H7 (cell line): ENCODE measurements at regions not wholly inside any gene's neighbourhood (a gene's known extent, or its start where the extent isn't known, plus 50 kb on each side); places are given as distances from the start of the nearest gene placed in this dataset.

Experiments
- DNase-seq: peaks from one replicate; pipeline ENCODE4 v3.0.0; 2012
- H3K27me3 ChIP-seq: 2 replicates; pipeline ENCODE4 v1.6.0; 2011; ENCODE audit warnings: mild to moderate bottlenecking, low read length; ENCODE audit not compliant: control insufficient read depth, insufficient read depth
- H3K36me3 ChIP-seq: replicated peaks from 2 replicates; pipeline ENCODE4 v1.5.1; 2011; ENCODE audit warnings: low read length; ENCODE audit not compliant: control insufficient read depth, insufficient read depth
- H3K4me3 ChIP-seq: 2 replicates; pipeline ENCODE4 v1.5.1; 2011; ENCODE audit warnings: low read depth, mild to moderate bottlenecking, control low read depth, low read length, moderate library complexity; ENCODE audit not compliant: insufficient read depth

DNA sequence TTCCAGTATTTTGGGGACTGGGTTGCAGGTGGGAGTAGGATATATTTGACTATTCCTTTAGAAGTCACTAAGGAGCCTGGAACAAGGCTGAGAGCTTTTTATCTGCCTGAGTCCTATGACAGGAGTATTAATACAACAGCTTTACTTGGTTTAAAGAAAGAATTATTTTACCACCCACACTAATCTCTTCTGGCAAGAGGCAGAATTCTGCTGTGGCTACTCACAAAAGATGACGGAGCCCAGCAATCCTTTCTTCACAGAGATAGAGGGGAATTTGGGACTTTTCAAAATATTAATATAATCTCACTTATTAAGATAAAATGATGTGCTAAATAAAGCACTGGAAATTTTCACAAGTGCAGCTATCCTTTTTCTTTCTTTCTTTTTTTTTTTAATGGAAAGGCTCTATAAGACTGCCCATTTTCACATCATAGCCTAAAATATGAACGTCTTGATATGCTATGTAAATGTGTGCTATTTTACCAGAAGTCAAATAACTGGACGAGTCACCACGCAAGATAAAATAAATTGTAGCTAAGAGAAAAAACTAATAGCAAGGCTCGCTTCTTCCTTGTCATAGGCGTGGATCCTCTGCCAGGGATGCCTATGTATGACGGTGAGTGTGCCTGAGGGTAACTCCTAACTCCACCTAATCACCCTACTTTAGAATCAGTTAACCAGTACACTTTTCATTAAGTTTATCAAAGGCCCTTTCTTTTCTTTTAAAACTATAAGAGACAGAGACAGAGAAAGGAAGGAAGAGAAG is 76.3 kb downstream of the ZNF608 start:
- DNase-seq, result no peak
- Histone ChIP-seq H3K27me3 (no peaks in the 10 kb centered on the region), H3K4me3 (no peak overlapping the region), H3K36me3 (no peaks in the 10 kb centered on the region)

DNA sequence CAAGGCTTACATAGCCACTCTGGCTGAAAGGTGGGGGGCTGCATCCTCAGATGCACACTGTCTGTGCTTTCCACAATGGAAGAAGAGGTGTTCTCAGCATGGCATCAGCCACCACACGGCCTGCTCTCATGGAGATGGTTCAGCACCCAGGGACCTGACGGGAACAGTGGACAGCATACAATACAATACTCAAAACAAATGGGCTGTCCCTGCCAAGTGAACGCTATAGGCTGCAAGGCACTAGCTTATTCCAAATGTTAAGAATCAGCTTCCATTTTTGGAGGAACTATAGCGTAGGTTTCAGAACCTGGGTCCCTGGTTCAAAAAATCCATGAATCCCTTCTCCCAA is 77.2 kb downstream of the ZNF608 start:
- Histone ChIP-seq H3K36me3 (no peaks in the 10 kb centered on the region), H3K4me3 (no peak overlapping the region), H3K27me3 (no peaks in the 10 kb centered on the region)
- no peak for DNase-seq

DNA sequence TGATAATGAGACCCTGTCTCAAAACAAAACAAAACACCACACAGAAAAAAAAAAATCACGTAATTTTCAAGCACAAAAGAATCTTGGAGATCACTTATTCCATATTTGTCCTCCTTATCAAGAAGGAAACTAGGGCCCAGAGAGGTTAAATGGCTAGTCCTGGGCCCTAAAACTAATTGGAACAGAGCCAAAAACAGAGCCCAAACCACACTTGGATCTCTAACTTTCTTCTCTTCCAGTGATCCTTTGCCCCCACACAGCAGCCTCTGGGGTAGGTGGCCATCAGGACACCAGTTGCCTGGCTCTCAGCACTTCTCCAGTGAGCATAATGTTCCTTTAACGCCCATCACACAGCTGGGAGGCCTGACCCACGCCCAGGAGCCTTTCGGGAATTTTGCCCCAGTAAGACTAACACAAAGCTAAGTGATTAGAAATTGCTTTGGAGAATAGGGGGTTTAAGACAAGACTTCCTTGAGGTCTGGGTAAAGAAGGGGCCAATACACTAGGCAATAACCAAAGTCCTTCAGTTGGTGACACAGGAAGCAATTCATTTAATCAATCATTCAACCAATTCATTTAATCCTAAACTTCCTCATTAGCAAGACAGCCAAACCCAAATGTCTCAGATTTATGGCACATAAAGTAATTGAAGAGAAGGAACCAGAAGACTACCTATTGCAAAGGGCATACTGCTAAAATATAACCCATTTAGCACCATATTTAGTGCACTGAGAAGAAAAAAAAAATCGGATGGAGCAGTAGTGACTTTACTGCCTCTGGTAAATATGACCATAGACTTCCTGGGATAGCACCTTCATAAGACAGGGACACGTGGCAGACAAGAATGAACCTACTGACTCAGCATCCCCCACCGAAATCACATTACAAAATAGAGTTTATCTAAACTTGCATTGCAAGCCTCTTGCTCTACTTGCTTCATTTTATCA is 77.8 kb downstream of the ZNF608 start:
- Histone ChIP-seq H3K36me3 (no peaks in the 10 kb centered on the region), H3K4me3 (no peak overlapping the region), H3K27me3 (no peaks in the 10 kb centered on the region)
- DNase-seq, result no peak

DNA sequence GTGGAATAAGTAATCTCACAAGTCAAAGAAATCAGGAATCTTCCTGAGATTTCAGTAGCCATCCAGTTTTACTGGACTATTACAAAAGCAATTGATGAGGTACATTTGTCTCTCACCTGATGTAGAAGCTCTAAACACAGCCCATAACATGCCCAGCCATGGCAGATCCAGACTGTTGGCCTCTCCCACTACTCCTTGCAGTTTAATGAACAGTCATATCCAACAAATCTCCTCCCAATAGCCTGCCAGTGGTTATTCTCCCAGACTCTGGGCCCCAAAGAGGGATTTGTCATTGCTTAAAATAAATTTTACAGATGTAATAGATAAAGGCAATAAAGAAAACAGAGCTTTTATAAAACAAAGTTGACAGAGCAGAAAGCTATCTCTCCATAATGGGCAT is 80.8 kb downstream of the ZNF608 start:
- DNase-seq, result no peak
- no peak overlapping the region for H3K4me3 ChIP-seq
- no peaks in the 10 kb centered on the region for H3K27me3 ChIP-seq
- H3K36me3 ChIP-seq, result no peaks in the 10 kb centered on the region

DNA sequence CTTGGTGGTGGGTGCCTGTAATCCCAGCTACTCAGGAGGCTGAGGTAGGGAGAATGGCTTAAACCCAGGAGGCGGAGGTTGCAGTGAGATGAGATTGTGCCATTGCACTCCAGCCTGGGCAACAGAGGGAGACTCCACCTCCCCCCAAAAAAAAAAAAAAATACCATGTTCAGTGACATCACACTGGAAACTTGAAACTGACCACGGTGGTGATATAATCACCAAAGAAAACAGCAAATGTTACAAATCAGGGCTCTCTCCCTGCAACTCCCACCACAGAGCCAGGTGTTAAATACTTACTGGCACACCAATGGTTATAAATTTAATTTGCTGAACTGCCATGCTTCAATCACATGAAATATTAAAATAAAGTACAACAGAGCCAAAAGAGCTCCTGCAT is 81.4 kb downstream of the ZNF608 start:
- H3K36me3 ChIP-seq, result no peaks in the 10 kb centered on the region
- no peaks in the 10 kb centered on the region for H3K27me3 ChIP-seq
- no peak for DNase-seq
- no peak overlapping the region for H3K4me3 ChIP-seq

DNA sequence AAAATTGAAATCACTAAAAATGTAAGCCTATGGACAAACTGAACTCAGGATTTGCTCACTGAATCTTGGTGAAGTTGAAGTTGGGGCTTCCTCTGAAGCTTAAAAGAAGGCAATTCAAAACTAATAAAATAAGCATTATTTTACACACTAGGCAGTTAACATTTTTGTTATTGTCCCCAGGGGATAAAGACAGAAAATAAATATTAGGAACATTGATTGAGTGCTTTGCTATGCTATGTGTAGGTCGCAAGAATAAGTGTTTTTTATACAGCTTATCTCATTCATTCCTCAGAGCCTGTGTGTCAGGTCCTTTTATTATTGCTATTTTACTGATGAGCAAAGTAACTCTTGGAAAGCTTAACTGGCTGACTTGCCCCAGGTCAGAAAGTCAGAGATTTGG is 82.2 kb downstream of the ZNF608 start:
- H3K27me3 ChIP-seq, result no peaks in the 10 kb centered on the region
- H3K4me3 ChIP-seq, result no peak overlapping the region
- no peaks in the 10 kb centered on the region for H3K36me3 ChIP-seq
- no peak for DNase-seq

DNA sequence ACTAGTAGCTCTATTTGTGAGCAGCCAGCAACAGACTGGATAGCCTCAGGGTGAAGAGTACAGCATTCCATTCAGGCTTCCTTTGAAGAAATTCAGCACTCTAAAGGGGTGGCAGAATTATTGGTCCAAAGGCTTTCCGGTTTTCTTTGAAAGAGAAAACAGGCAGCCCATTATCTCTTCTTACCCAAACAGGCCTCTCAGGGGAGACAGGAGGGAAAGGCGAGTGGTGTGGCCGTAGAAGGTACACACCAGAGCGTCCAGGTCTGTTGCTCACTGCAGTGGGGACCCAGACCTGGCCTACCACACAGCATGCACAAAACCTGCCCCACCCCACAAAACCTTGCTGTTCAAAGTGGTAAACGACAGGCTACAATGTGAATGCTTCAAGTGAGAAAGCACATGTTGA is 83.3 kb downstream of the ZNF608 start:
- Histone ChIP-seq H3K36me3 (no peaks in the 10 kb centered on the region), H3K27me3 (no peaks in the 10 kb centered on the region), H3K4me3 (no peak overlapping the region)
- DNase-seq, result no peak

DNA sequence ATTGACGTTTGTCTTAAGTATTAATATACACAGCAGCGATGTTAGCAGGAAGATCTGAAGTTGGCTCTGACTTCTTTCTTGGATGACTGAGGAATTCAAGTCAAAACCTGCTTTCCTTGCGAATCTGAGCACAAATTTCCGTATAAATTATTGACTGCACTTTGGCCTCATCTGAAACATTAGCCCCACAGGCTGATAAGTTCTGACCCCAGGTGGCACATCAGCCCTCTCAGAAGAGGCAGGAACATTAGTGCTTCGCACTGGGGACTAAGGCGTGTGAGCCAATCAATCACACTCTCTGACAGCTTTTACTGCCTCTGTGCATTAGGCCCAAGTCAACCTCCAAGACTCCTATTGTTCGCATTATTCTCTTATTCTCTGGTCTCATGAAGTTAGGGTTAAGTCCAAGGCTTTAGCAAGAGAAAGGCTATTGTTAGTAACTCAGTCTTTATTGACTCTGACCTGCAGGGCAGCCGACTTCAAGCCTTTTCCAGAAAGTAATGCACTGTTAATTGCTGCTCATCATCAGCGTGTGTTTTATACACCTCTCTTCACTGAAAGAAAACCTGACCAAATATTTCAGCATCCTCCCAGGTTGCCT is 84.2 kb downstream of the ZNF608 start:
- H3K36me3 ChIP-seq, result no peaks in the 10 kb centered on the region
- H3K27me3 ChIP-seq, result no peaks in the 10 kb centered on the region
- DNase-seq, result no peak
- H3K4me3 ChIP-seq, result no peak overlapping the region

DNA sequence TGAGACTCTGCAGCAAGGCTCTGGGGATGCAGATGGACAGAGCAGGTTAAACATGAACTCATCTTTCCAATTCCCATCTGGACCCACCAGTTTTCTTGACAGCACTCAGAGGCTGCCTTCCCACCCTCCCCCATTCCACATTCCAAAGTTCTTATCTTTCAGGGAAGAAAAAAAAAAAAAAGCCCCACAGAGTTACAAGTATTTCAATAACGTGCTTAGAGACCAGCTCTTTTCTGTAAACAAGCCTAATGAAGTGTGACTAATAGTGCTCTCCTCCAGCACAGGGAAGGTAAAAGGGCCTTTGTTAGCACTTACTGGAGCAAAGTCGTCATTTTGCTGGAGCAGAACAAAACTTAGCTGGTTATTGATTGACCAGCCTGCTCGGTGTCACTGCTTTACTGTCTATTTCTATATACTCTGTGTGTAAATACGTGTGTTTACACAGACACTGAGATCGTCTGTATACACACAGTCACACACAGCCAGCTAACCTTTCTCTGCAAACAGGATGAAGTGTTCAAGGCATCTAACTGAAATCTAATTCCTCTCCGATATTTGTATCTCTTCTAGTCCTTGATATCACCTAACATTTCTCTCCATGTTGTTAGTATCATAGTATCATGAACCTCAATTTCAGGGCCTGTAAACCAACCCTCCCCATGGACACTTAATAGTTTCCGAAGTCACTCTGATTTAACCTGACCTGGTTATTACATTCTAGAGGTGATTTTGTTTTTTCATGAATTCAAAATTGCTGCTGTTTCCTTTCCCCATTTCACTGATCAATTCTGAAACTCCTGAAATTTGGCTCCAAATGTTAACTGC is 84.9 kb downstream of the ZNF608 start:
- no peak for DNase-seq
- Histone ChIP-seq H3K36me3 (no peaks in the 10 kb centered on the region), H3K4me3 (no peak overlapping the region), H3K27me3 (no peaks in the 10 kb centered on the region)

DNA sequence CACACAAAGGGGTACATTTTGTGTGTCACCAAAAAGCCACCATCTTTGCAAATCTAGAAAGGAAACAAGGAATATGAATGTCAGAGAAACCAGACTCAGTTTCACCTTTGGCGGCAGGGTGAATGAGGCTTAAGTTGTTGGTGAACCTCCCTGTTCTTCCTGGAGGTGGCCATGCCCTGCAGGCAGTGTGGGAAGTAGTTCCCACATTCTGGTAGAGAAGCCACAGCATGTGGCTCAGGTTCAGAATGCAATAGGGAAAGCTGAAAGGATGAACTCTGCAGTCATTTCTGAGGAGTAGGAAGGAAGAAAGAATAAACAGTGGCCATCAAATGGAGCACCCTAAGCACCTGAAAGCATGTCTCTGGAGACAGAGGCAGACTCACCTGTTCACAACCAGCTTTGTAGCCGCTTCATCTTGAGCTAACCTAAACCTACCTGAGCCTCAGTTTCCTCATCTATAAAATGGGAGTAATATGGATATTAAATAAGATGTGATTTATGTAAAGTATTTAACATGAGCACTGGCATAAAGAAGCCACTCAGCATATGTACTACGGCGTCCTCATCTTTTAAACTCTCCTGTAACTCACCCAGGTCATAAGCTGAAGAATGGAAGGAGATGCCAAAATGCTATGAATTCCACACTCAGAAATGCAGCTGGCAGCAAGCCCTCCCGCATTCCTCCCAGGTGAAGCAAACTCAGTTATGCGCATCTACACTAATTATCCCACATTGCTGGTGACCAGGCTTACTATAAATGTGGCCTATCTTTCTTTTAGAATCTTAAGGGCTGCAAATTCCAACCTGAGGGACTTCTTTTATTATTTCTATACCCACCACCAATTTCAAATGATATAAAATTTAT is 86.0 kb downstream of the ZNF608 start:
- DNase-seq, result no peak
- Histone ChIP-seq H3K27me3 (no peaks in the 10 kb centered on the region), H3K4me3 (no peak overlapping the region), H3K36me3 (no peaks in the 10 kb centered on the region)

DNA sequence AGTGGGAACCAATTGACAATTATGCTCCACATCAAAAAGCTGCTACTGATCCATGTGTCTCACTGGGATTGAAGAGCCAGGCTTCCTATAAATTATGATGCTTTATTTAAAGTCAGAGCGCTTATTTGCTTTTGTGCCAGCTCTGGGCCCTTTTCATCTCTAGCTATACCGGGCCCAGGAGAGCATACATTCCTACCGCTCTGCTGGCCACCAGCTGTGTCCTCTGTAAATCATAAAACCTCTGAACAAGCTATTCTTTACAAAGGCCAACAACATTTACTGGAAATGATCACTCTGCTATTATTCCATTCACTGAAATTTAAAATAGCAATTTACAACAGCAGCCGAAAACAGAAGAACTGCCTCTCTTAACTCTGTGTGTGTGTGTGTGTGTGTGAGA is 86.6 kb downstream of the ZNF608 start:
- Histone ChIP-seq H3K27me3 (no peaks in the 10 kb centered on the region), H3K36me3 (no peaks in the 10 kb centered on the region), H3K4me3 (no peak overlapping the region)
- no peak for DNase-seq

DNA sequence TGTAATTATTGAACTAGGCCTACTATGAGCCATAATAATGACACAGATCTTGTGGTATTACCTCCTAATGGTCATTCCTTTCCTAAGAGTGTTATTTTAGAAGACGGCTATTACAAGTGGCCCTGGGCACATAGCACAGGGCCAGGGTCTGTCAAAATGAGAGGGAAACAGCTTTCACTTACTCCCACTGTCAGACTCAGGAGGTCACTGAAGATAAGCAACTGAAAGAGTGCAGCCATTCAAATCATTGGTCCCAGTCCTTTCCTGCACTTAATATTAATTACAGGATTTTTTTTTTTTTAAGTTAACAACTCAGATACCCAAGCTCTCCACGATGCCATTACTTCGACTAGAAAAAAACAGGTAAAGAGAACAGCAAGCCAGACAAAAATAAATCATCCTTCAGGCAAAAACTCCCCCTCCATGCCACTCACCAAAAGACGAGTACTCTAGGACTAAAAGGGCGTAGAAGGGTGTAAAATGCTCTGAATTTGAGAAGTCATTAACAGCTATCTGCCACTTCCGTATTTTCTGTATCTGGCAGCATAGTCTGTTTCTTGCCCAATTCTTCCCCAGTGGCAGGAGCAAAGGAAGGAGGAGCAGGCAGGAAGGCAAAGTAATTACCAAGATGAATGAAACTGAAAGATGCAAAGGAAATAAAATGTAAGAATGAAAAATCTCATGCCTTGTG is 87.4 kb downstream of the ZNF608 start:
- no peaks in the 10 kb centered on the region for H3K36me3 ChIP-seq
- no peak overlapping the region for H3K4me3 ChIP-seq
- no peak for DNase-seq
- no peaks in the 10 kb centered on the region for H3K27me3 ChIP-seq

DNA sequence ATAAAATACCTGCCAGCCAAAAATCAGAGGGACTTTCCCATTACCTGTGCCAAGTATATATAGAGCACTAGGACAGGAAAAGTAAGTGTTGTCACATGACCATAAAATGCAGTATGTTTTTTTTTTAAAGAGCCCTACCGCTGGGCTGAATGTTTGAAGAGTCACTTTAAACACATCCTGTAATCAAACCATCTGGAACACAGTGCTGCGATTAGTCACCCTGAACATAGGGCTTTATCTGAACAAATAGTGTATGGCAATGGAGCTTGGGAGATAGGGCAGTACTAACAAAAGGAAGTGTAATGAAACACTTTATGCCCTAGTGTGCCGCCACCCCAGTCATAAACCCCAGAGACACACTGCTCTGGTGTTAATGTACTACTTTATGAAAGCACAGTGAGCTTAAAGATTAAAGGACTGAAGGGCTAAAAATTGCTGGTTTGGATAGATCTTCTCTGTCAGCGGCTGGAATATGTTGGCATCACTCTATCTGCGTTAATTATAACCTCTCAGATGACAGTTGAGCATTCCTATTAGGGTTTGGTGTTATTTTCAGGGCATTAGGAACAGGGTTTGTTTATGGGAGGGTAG is 90.4 kb downstream of the ZNF608 start:
- Histone ChIP-seq H3K27me3 (no peaks in the 10 kb centered on the region), H3K4me3 (no peak overlapping the region), H3K36me3 (no peaks in the 10 kb centered on the region)
- no peak for DNase-seq
